HAP-1 (cell line): ENCODE measurements at regions not wholly inside any gene's neighbourhood (a gene's known extent, or its start where the extent isn't known, plus 50 kb on each side); places are given as distances from the start of the nearest gene placed in this dataset.

Source experiments
- DNase-seq, 2 experiments: peaks; one replicate each; pipeline ENCODE4 v3.0.0-alpha.2; 2016 to 2020; ENCODE audit warnings: low spot score in 2 of 2
- H3K27me3 ChIP-seq: fragments of 250-450 bp; sonication (Bioruptor Pico); 2 replicates; pipeline ENCODE4 v1.5.1; 2020; ENCODE audit warnings: low read depth, mild to moderate bottlenecking, moderate library complexity
- H3K36me3 ChIP-seq: fragments of 250-450 bp; sonication (Bioruptor Pico); replicated peaks from 2 replicates; pipeline ENCODE4 v1.5.1; 2020; ENCODE audit warnings: mild to moderate bottlenecking
- H3K4me1 ChIP-seq: fragments of 250-450 bp; sonication (Bioruptor Pico); 2 replicates; pipeline ENCODE4 v1.5.1; 2020; ENCODE audit warnings: mild to moderate bottlenecking
- H3K4me3 ChIP-seq: fragments of 250-450 bp; sonication (Bioruptor Pico); 2 replicates; pipeline ENCODE4 v1.5.1; 2020; ENCODE audit warnings: mild to moderate bottlenecking, moderate library complexity
- H3K9me3 ChIP-seq: fragments of 250-450 bp; sonication (Bioruptor Pico); 2 replicates; pipeline ENCODE4 v1.5.1; 2020; ENCODE audit warnings: mild to moderate bottlenecking, moderate library complexity
- in situ Hi-C: fragments of 300-500 bp; cut with MboI; formaldehyde crosslinking; loops from 3 replicates; pipeline ENCODE4 v1.14.3; 2020; ENCODE audit warnings: low sequenced_read_pairs, inconsistent platforms, mixed read lengths

GRCh38 chr4:158995965-158996364, 106.9 kb upstream of the RAPGEF2 start:
- no peak for DNase-seq
- Histone ChIP-seq H3K36me3 (no peaks in the 10 kb centered on the region), H3K4me3 (no peak overlapping the region), H3K9me3 (no peaks in the 10 kb centered on the region), H3K27me3 (no peaks in the 10 kb centered on the region), H3K4me1 (peaks cover 12% of the 10 kb centered on the region)
- in situ Hi-C loops, result no loop called here

- DNase-seq, result no peak
- in situ Hi-C loops, result no loop called here
These were observed 106.2 kb upstream of the RAPGEF2 start for GRCh38 chr4:158996669-158997074.

GRCh38 chr4:158997660-158998349, 105.1 kb upstream of the RAPGEF2 start:
- H3K27me3 ChIP-seq, result no peaks in the 10 kb centered on the region
- in situ Hi-C loops, result no loop called here
- no peak for DNase-seq

More at GRCh38 chr4:158996669-158997074, 106.2 kb upstream of the RAPGEF2 start:
- no peaks in the 10 kb centered on the region for H3K9me3 ChIP-seq
- no peaks in the 10 kb centered on the region for H3K27me3 ChIP-seq
- H3K4me3 ChIP-seq, result no peak overlapping the region
- peaks cover 12% of the 10 kb centered on the region for H3K4me1 ChIP-seq
- no peaks in the 10 kb centered on the region for H3K36me3 ChIP-seq

GRCh38 chr4:158998624-158999023, 104.3 kb upstream of the RAPGEF2 start:
- H3K4me3 ChIP-seq, result no peak overlapping the region
- DNase-seq, result no peak

More at GRCh38 chr4:158997660-158998349, 105.1 kb upstream of the RAPGEF2 start:
- Histone ChIP-seq H3K4me3 (no peak overlapping the region), H3K4me1 (peaks cover 12% of the 10 kb centered on the region), H3K9me3 (no peaks in the 10 kb centered on the region), H3K36me3 (no peaks in the 10 kb centered on the region)

GRCh38 chr4:158999166-158999682, 103.7 kb upstream of the RAPGEF2 start:
- Histone ChIP-seq H3K27me3 (no peaks in the 10 kb centered on the region), H3K36me3 (no peaks in the 10 kb centered on the region), H3K9me3 (no peaks in the 10 kb centered on the region), H3K4me1 (peaks cover 16% of the 10 kb centered on the region), H3K4me3 (no peak overlapping the region)
- in situ Hi-C loops, result no loop called here
- DNase-seq, result no peak

More at GRCh38 chr4:158998624-158999023, 104.3 kb upstream of the RAPGEF2 start:
- H3K27me3 ChIP-seq, result no peaks in the 10 kb centered on the region
- peaks cover 17% of the 10 kb centered on the region for H3K4me1 ChIP-seq
- in situ Hi-C loops, result no loop called here
- no peaks in the 10 kb centered on the region for H3K36me3 ChIP-seq
- H3K9me3 ChIP-seq, result no peaks in the 10 kb centered on the region

GRCh38 chr4:158999849-159000248, 103.0 kb upstream of the RAPGEF2 start:
- no peak for DNase-seq
- no peaks in the 10 kb centered on the region for H3K36me3 ChIP-seq
- no peaks in the 10 kb centered on the region for H3K9me3 ChIP-seq
- no peak overlapping the region for H3K4me3 ChIP-seq
- H3K27me3 ChIP-seq, result no peaks in the 10 kb centered on the region
- in situ Hi-C loops, result no loop called here
- H3K4me1 ChIP-seq, result peaks cover 16% of the 10 kb centered on the region

- Histone ChIP-seq H3K27me3 (no peaks in the 10 kb centered on the region), H3K4me1 (peaks cover 12% of the 10 kb centered on the region), H3K36me3 (no peaks in the 10 kb centered on the region), H3K4me3 (no peak overlapping the region), H3K9me3 (no peaks in the 10 kb centered on the region)
- DNase-seq, result no peak
- in situ Hi-C loops, result no loop called here
These were observed 99.9 kb upstream of the RAPGEF2 start for GRCh38 chr4:159002950-159003349.

GRCh38 chr4:159003420-159004253, 99.2 kb upstream of the RAPGEF2 start:
- in situ Hi-C loops, result no loop called here
- H3K4me1 ChIP-seq, result peaks cover 12% of the 10 kb centered on the region

GRCh38 chr4:159006202-159006601, 96.7 kb upstream of the RAPGEF2 start:
- no peaks in the 10 kb centered on the region for H3K36me3 ChIP-seq

More at GRCh38 chr4:159003420-159004253, 99.2 kb upstream of the RAPGEF2 start:
- H3K27me3 ChIP-seq, result no peaks in the 10 kb centered on the region
- H3K4me3 ChIP-seq, result no peak overlapping the region
- DNase-seq, result peak in 1 of 2 experiments; percentile 84
- H3K9me3 ChIP-seq, result no peaks in the 10 kb centered on the region
- H3K36me3 ChIP-seq, result no peaks in the 10 kb centered on the region

GRCh38 chr4:159008671-159009070, 94.2 kb upstream of the RAPGEF2 start:
- no peak for DNase-seq
- Histone ChIP-seq H3K9me3 (no peaks in the 10 kb centered on the region), H3K36me3 (no peaks in the 10 kb centered on the region), H3K4me1 (peaks cover 3% of the 10 kb centered on the region), H3K4me3 (no peak overlapping the region), H3K27me3 (no peaks in the 10 kb centered on the region)
- in situ Hi-C loops, result no loop called here

More at GRCh38 chr4:159006202-159006601, 96.7 kb upstream of the RAPGEF2 start:
- in situ Hi-C loops, result no loop called here
- no peak for DNase-seq
- H3K27me3 ChIP-seq, result no peaks in the 10 kb centered on the region
- H3K9me3 ChIP-seq, result no peaks in the 10 kb centered on the region
- no peak overlapping the region for H3K4me3 ChIP-seq
- peaks cover 12% of the 10 kb centered on the region for H3K4me1 ChIP-seq

- Histone ChIP-seq H3K4me1 (no peaks in the 10 kb centered on the region), H3K36me3 (no peaks in the 10 kb centered on the region), H3K27me3 (no peaks in the 10 kb centered on the region), H3K4me3 (no peak overlapping the region), H3K9me3 (no peaks in the 10 kb centered on the region)
- in situ Hi-C loops, result no loop called here
- no peak for DNase-seq
These were observed 93.4 kb upstream of the RAPGEF2 start for GRCh38 chr4:159009521-159009920.

GRCh38 chr4:159010100-159010499, 92.8 kb upstream of the RAPGEF2 start:
- H3K36me3 ChIP-seq, result no peaks in the 10 kb centered on the region
- in situ Hi-C loops, result no loop called here

GRCh38 chr4:159010563-159011260, 92.2 kb upstream of the RAPGEF2 start:
- in situ Hi-C loops, result no loop called here
- DNase-seq, result no peak
- Histone ChIP-seq H3K36me3 (no peaks in the 10 kb centered on the region), H3K27me3 (no peaks in the 10 kb centered on the region), H3K4me1 (0 out of 2 replicates have a peak, but pooled peaks cover 4% of the 10 kb centered on the region), H3K9me3 (no peaks in the 10 kb centered on the region), H3K4me3 (no peak overlapping the region)

More at GRCh38 chr4:159010100-159010499, 92.8 kb upstream of the RAPGEF2 start:
- no peak for DNase-seq
- Histone ChIP-seq H3K9me3 (no peaks in the 10 kb centered on the region), H3K4me1 (no peaks in the 10 kb centered on the region), H3K27me3 (no peaks in the 10 kb centered on the region), H3K4me3 (no peak overlapping the region)
